Activated naive CD8-positive, alpha-beta T cell treated with anti-CD3 and anti-CD28 coated beads, Interleukin-2, amount 10 ng/mL, durations not matched to agents 7 days and 5 days (primary cell): ENCODE measurements at regions not wholly inside any gene's neighbourhood (a gene's known extent, or its start where the extent isn't known, plus 50 kb on each side); places are given as distances from the start of the nearest gene placed in this dataset.
"Not testable (repeated sequence)": the region's sequence is repeated elsewhere in the genome, so short reads cannot be mapped to it uniquely, and the experiment has no call there.

Experiments
- ATAC-seq: fragments of 150-1000 bp; cut with Tn5 transposase; one replicate; pipeline ENCODE4 v1.10.0; 2021; ENCODE audit warnings: low read depth, moderate library complexity
- POLR2A ChIA-PET: fragments of 350-600 bp; sonication (Branson Sonifier 250); formaldehyde crosslinking; loops from one replicate; lab custom pipeline; 2021; ENCODE audit warnings: antibody characterized with exemption; lab: Charles Lee
- DNase-seq: peaks from one replicate; pipeline ENCODE4 v3.0.0; 2021
- H3K27ac Mint-ChIP-seq: one replicate; pipeline ENCODE4 v1.8.0; 2022; ENCODE audit warnings: mild to moderate bottlenecking, mixed read lengths
- H3K27me3 Mint-ChIP-seq: one replicate; pipeline ENCODE4 v1.8.0; 2022; ENCODE audit warnings: mild to moderate bottlenecking, moderate library complexity, mixed read lengths
- H3K36me3 Mint-ChIP-seq: one replicate; pipeline ENCODE4 v1.8.0; 2021; ENCODE audit warnings: mild to moderate bottlenecking, mixed read lengths
- H3K4me1 Mint-ChIP-seq: one replicate; pipeline ENCODE4 v1.8.0; 2021; ENCODE audit warnings: mixed read lengths
- H3K4me3 Mint-ChIP-seq: one replicate; pipeline ENCODE4 v1.8.0; 2022; ENCODE audit warnings: mild to moderate bottlenecking, moderate library complexity, mixed read lengths
- H3K9me3 Mint-ChIP-seq: one replicate; pipeline ENCODE4 v1.8.0; 2021; ENCODE audit warnings: mixed read lengths

DNA sequence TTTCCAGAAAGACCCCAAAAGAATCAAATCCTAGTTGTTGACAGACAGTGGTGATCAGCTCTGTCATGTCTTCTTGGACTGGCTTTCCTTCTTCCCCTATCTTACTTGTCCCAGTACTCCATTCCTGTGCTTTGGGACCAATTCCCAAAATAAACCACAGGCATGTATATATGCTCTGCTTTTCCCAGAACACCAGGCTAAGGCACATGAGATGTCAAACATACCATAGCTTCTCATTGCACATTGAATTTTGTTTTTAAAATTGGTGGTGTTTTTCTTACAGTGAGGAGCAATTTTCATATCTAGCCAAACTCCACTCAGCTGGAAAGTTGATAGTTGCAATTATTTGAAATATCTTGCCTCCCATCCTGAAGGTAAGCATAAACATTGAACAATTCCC lies 88.9 kb upstream of the RGPD4 start:
- Mint-ChIP-seq H3K27ac (no peak overlapping the region), H3K27me3 (no peaks in the 10 kb centered on the region), H3K36me3 (no peaks in the 10 kb centered on the region), H3K4me3 (no peak overlapping the region), H3K4me1 (no peaks in the 10 kb centered on the region), H3K9me3 (no peaks in the 10 kb centered on the region)
- DNase-seq, result no peak
- POLR2A ChIA-PET, result no interaction called here
- ATAC-seq, result no peak

DNA sequence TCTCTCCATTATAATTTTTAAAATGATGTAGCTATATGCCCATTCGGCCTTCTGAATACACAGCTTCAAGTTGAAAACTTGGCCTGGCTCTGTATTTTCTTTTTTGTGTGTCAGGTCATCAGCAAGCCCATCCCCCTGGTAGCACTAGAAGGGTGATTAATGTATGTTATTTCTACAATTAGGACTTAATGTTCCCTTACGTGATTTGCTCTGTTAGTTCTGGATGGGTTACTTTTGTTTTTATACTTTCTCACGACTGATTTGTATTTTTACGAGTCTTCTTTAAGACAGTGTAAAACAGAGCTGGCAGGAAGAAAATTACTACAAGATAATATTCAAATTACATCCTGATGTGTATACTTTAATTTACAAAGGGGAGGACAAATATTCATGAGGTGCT lies 88.4 kb upstream of the RGPD4 start:
- no peaks in the 10 kb centered on the region for H3K4me1 Mint-ChIP-seq
- no peaks in the 10 kb centered on the region for H3K36me3 Mint-ChIP-seq
- H3K27ac Mint-ChIP-seq, result no peak overlapping the region
- H3K4me3 Mint-ChIP-seq, result no peak overlapping the region
- ATAC-seq, result no peak
- no peaks in the 10 kb centered on the region for H3K9me3 Mint-ChIP-seq
- DNase-seq, result no peak
- H3K27me3 Mint-ChIP-seq, result no peaks in the 10 kb centered on the region
- POLR2A ChIA-PET, result no interaction called here

DNA sequence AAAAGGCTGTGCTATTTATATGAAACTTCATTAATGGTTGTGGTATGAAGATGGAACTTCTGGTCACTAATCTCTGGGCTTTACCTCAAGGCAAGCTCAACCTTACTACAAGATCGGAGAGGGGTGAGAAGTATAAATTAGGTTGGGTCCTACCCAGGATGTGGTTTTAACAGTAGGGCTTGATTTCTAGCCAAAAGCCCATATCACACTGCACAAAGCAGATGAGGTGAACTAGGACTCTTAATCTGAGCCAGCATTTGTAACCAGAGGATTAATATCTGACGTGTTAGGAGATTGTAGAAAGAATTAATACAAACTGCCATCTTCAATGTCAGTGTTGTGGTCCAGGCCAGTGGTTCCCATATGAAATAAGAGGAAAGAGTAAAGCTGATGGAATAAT lies 86.4 kb upstream of the RGPD4 start:
- ATAC-seq, result no peak
- POLR2A ChIA-PET, result no interaction called here
- H3K4me3 Mint-ChIP-seq, result no peak overlapping the region
- H3K9me3 Mint-ChIP-seq, result no peaks in the 10 kb centered on the region
- DNase-seq, result no peak
- H3K4me1 Mint-ChIP-seq, result no peaks in the 10 kb centered on the region
- H3K27me3 Mint-ChIP-seq, result no peaks in the 10 kb centered on the region
- no peak overlapping the region for H3K27ac Mint-ChIP-seq
- no peaks in the 10 kb centered on the region for H3K36me3 Mint-ChIP-seq

DNA sequence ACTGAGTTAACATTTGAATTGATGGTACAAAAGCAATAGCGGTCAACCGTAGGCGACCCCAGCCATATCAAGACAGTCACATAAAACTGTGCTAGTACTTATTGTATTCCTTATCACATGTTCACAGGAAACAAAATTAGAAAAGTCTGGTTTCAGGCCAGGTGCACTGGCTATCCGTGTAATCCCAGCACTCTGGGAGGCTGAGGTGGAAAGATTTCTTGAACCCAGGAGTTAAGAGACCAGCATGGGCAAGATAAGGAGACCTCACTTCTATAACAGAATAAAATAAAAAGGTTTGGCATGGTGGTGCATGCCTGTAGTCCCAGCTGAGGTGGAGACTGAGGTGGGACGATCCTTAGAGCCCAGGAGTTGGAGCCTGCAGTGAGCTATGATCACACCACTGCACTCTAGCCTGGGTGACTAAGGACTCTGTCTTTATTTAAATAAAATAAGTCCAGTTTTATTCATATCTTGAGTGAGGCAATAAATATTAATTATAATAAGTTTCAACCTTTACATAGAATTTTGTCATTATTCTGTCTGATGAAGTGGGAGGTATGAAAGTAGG lies 84.1 kb upstream of the RGPD4 start:
- Mint-ChIP-seq H3K4me3 (no peak overlapping the region), H3K9me3 (no peaks in the 10 kb centered on the region), H3K4me1 (no peaks in the 10 kb centered on the region), H3K27ac (no peak overlapping the region), H3K36me3 (no peaks in the 10 kb centered on the region), H3K27me3 (no peaks in the 10 kb centered on the region)
- DNase-seq (no peak), ATAC-seq (no peak)
- POLR2A ChIA-PET, result no interaction called here

DNA sequence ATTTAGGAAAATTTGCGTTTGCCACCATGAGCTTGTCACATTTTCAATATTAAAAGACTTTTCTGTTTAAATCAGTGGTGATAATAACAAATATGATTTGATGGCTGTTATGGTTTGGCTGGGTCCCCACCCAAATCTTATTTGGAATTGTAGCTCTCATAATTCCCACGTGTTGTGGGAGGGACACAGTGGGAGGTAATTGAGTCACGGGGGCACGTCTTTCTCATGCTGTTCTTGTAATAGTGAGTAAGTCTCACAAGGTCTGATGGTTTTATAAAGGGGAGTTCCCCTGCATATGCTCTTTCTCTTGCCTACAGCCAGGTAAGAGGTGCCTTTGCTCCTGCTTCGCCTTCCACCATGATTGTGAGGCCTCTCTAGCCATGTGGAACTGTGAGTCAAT lies 83.4 kb upstream of the RGPD4 start:
- Mint-ChIP-seq H3K27ac (no peak overlapping the region), H3K9me3 (no peaks in the 10 kb centered on the region), H3K4me3 (no peak overlapping the region), H3K27me3 (no peaks in the 10 kb centered on the region), H3K36me3 (no peaks in the 10 kb centered on the region), H3K4me1 (no peaks in the 10 kb centered on the region)
- ATAC-seq (no peak), DNase-seq (no peak)
- POLR2A ChIA-PET, result no interaction called here

DNA sequence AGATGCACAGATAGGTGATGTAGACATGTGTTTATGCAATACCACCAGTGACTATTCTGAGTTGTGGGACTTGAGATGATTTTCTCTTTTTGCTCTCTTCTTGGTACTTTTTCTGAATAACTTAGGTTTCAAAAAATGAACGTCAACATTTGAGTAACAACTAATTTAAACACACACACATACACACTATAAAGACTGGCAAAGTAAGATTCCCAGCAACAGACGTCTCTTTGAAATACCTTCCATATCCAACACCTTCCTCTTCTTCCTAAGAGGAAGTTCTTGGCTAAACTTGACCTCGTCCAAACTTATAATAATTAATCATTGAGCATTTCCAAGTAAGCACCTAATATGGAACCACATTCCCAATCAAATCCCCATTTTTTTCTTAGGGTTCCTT lies 81.6 kb upstream of the RGPD4 start:
- no peaks in the 10 kb centered on the region for H3K36me3 Mint-ChIP-seq
- POLR2A ChIA-PET, result no interaction called here
- no peak overlapping the region for H3K27ac Mint-ChIP-seq
- ATAC-seq (no peak), DNase-seq (no peak)
- no peaks in the 10 kb centered on the region for H3K9me3 Mint-ChIP-seq
- H3K4me1 Mint-ChIP-seq, result no peaks in the 10 kb centered on the region
- H3K27me3 Mint-ChIP-seq, result no peaks in the 10 kb centered on the region
- H3K4me3 Mint-ChIP-seq, result no peak overlapping the region

DNA sequence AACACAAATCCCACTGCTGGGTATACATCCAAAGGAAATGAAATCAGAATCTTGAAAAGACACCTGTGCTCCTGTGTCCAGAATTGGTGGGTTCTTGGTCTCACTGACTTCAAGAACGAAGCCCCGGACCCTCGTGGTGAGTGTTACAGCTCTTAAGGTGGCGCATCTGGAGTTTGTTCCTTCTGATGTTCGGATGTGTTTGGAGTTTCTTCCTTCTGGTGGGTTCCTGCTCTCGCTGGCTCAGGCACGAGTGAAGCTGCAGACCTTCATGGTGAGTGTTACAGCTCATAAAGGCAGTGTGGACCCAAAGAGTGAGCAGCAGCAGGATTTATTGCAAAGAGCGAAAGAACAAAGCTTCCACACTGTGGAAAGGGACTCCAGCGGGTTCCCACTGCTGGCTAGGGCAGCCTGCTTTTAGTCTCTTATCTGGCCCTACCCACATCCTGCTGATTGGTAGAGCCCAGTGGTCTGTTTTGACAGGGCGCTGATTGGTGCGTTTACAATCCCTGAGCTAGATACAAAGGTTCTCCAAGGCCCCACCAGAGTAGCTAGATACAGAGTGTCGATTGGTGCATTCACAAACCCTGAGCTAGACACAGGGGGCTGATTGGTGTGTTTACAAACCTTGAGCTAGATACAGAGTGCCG lies 80.0 kb upstream of the RGPD4 start:
- H3K4me1 Mint-ChIP-seq, ATAC-seq, POLR2A ChIA-PET: not testable (repeated sequence)

DNA sequence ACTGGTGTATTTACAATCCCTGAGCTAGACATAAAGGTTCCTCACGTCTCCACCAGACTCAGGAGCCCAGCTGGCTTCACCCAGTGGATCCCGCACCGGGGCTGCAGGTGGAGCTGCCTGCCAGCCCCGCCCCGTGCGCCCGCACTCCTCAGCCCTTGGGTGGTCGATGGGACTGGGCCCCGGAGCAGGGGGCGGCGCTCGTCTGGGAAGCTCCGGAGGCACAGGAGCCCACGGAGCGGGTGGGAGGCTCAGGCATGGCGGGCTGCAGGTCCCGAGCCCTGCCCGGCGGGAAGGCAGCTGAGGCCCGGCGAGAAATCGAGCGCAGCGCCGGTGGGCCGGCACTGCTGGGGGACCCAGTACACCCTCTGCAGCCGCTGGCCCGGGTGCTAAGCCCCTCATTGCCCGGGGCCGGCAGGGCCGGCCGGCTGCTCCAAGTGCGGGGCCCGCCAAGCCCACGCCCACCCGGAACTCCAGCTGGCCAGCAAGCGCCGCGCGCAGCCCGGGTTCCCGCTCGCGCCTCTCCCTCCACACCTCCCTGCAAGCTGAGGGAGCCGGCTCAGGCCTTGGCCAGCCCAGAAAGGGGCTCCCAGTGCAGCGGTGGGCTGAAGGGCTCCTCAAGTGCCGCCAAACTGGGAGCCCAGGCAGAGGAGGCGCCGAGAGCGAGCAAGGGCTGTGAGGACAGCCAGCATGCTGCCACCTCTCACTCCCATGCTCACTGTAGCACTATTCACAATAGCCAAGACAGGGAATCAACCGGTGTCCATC lies 79.3 kb upstream of the RGPD4 start:
- H3K9me3 Mint-ChIP-seq, H3K27ac Mint-ChIP-seq, H3K27me3 Mint-ChIP-seq, H3K4me1 Mint-ChIP-seq, ATAC-seq, DNase-seq, H3K4me3 Mint-ChIP-seq, POLR2A ChIA-PET, H3K36me3 Mint-ChIP-seq: not testable (repeated sequence)

More for the DNA sequence above, 80.0 kb upstream of the RGPD4 start:
- H3K4me3 Mint-ChIP-seq, H3K9me3 Mint-ChIP-seq, H3K36me3 Mint-ChIP-seq, H3K27me3 Mint-ChIP-seq, H3K27ac Mint-ChIP-seq, DNase-seq: not testable (repeated sequence)

DNA sequence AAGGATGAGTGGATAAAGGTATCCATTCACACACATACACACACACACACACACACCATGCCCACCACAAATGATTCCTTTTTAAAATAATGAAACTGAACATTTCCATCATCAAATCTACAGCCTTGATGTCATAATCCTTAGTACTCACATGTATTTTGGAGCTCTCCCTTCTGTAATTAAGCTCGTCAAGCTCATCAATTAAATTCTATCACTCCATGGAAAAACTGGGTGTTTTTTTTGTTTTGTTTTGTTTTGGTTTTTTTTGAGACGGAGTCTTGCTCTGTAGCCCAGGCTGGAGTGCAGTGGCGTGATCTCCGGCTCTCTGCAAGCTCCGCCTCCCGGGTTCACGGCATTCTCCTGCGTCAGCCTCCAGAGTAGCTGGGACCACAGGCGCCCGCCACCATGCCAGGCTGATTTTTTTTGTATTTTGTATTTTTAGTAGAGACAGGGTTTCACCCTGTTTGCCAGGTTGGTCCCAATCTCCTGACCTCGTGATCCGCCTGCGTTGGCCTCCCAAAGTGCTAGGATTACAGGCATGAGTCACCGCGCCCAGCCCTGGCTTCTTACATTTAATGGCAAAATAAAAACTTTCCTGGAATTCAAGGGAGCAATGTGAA lies 78.6 kb upstream of the RGPD4 start:
- no peaks in the 10 kb centered on the region for H3K9me3 Mint-ChIP-seq
- no peaks in the 10 kb centered on the region for H3K4me1 Mint-ChIP-seq
- ATAC-seq (no peak), DNase-seq (no peak)
- H3K36me3 Mint-ChIP-seq, result no peaks in the 10 kb centered on the region
- POLR2A ChIA-PET, result no interaction called here
- no peaks in the 10 kb centered on the region for H3K27me3 Mint-ChIP-seq
- H3K27ac Mint-ChIP-seq, result no peak overlapping the region
- no peak overlapping the region for H3K4me3 Mint-ChIP-seq

DNA sequence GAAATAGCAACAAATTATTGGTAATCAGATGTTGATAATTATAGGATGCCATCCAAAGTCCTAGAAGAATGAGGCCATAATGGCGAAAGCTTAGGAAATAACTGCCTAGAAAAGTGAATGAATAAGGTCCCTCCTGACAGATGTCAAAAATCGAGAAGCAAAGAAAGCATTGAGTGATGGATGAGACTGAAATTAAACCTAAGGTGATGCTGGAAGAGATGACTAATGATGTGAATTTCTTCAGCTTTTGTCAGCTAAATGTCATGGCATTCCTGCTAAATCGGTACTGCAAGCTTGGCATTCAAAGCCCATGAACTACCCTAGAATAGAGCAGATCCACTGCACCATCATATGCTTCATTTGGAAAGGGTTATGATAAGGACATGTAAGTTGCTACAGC lies 74.8 kb upstream of the RGPD4 start:
- H3K4me3 Mint-ChIP-seq, result no peak overlapping the region
- no peaks in the 10 kb centered on the region for H3K36me3 Mint-ChIP-seq
- H3K9me3 Mint-ChIP-seq, result no peaks in the 10 kb centered on the region
- H3K27me3 Mint-ChIP-seq, result no peaks in the 10 kb centered on the region
- H3K27ac Mint-ChIP-seq, result no peak overlapping the region
- ATAC-seq (no peak), DNase-seq (no peak)
- H3K4me1 Mint-ChIP-seq, result no peaks in the 10 kb centered on the region
- POLR2A ChIA-PET, result no interaction called here

DNA sequence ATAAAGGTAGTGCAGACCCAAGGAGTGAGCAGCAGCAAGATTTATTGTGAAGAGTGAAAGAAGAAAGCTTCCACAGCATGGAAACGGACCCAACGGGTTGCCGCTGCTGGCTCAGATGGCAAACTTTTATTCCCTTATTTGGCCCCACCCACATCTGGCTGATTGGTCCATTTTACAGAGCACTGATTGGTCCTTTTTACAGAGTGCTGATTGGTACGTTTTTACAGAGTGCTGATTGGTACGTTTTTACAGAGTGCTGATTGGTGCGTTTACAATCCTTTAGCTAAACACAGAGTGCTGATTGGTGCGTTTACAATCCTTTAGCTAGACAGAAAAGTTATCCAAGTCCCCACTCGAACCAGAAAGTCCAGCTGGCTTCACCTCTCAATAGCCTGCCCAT lies 72.9 kb upstream of the RGPD4 start:
- H3K36me3 Mint-ChIP-seq, POLR2A ChIA-PET, H3K4me3 Mint-ChIP-seq, DNase-seq, H3K27me3 Mint-ChIP-seq, H3K9me3 Mint-ChIP-seq, H3K27ac Mint-ChIP-seq, ATAC-seq, H3K4me1 Mint-ChIP-seq: not testable (repeated sequence)

DNA sequence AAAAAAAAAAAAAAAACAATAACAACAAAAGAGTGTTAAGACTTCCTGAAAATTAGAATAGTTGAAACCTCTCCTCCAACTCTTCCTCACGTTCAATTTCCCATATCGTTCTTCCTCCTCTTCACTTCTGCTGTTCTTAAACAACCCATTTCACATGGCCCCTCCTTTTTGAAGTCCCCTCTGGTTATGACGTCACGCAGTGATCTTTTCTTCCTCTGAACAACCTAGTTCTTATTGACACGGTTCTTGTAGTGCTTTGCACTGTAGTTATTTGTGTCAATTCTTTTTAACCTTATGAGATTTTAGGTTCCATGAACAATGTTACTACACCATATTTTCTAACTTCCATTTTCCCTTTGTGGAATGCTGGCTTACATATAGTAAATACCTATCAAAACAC lies 69.5 kb upstream of the RGPD4 start:
- no peaks in the 10 kb centered on the region for H3K36me3 Mint-ChIP-seq
- no peak overlapping the region for H3K27ac Mint-ChIP-seq
- no peak overlapping the region for H3K4me3 Mint-ChIP-seq
- H3K27me3 Mint-ChIP-seq, result no peaks in the 10 kb centered on the region
- no peaks in the 10 kb centered on the region for H3K4me1 Mint-ChIP-seq
- DNase-seq (no peak), ATAC-seq (no peak)
- peaks cover 2% of the 10 kb centered on the region for H3K9me3 Mint-ChIP-seq
- POLR2A ChIA-PET, result no interaction called here

DNA sequence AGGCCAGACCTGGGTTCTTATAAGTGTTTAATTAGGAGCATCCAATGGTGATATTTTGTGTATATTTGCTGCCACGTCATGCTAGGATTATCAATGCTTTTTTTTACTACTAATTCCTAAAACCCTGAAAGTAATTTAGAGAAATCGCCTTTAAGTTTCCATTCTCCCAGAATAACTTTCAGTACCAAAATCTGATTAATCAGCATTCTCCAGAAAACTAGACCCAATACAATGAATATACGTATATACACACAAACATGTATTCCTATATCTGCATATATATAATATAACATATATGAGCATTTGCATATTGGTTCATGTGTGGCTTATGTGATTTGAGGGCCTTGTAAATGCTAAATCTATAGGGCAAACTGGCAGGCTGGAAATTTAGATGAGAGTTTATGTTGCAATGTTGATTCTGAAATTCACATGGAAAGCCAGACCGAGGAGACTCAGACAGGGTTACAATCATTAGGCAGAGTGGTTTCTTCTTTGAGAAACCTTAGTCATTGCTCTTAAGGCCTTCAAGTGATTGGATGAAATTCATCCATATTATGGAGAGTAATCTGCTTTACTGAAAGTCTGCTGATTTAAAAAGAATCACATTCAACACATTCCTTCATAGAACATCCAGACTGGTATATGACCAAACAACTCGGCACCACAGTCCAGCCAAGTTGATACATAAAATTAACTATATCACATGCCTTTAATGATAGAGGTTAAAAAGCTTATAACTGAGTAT lies 65.9 kb upstream of the RGPD4 start:
- Mint-ChIP-seq H3K27ac (no peak overlapping the region), H3K4me3 (no peak overlapping the region), H3K9me3 (peaks cover 2% of the 10 kb centered on the region), H3K27me3 (no peaks in the 10 kb centered on the region), H3K4me1 (no peaks in the 10 kb centered on the region), H3K36me3 (no peaks in the 10 kb centered on the region)
- no peak for DNase-seq
- ATAC-seq, result no peak
- POLR2A ChIA-PET, result no interaction called here
